Erythroblast (primary cell): ENCODE measurements at regions not wholly inside any gene's neighbourhood (a gene's known extent, or its start where the extent isn't known, plus 50 kb on each side); places are given as distances from the start of the nearest gene placed in this dataset.

Experiments used
- GATA1 ChIP-seq: IDR thresholded peaks from 2 replicates; pipeline ENCODE4 v1.6.1; 2011; ENCODE audit warnings: low read depth, mild to moderate bottlenecking, control low read depth, low read length, moderate library complexity
- POLR2A ChIP-seq: IDR thresholded peaks from 2 replicates; pipeline ENCODE4 v1.6.1; 2011; ENCODE audit warnings: mild to moderate bottlenecking, low read length

DNA sequence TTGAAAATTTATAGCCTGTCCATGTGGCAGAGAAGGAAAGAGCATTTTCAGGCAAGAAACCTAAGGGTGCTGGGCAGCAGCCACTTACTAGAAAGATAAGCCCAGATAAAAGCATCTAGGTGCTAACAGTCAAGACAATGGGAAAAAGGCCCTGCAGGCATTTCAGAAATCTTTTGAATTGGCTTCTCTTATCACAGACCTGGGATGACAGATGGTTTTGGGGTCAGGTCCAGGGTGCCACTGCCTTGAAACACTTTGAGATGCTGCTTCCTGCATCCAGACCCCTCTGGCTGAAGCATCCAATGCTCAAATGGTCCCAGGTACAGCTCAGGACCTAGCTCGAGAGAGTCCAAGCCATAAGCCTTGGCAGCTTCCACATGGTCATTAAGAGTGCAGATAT, 466.5 kb downstream of the FSCB start:
- TF ChIP-seq POLR2A (no peak), GATA1 (no peak)
